ENCODE measurements at regions not wholly inside any gene's neighbourhood (a gene's known extent, or its start where the extent isn't known, plus 50 kb on each side); places are given as distances from the start of the nearest gene placed in this dataset.

DNA sequence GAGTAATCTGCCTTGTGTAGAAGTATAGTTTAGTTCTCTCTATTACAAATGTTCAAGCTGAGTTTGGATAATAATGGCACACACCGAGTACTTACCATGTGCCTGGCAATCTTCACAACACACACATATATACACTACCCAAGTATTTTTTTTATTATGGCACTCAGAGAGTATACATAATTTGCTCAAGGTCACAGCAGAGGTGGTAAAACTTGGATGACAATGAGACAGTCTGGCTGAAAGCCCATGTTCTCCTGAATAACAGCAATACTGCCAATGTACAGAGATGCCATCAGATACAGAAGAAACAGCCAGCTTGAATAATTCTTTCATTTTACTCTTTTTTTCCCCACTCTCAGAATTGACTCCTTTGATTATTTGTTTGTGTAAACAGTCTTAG is 460.0 kb downstream of the CNTN6 start:
- Histone ChIP-seq H3K4me3 (no peak overlapping the region), H3K36me3 (ENCODE audit: low read depth) (no peaks in the 10 kb centered on the region), H3K4me1 (ENCODE audit: low read depth) (no peaks in the 10 kb centered on the region), H3K9me3 (no peaks in the 10 kb centered on the region)
- DNase-seq: peak in 1 of 3 donors; percentile 72
- ATAC-seq: peak; percentile 79
- TF ChIP-seq, protein P1, sequence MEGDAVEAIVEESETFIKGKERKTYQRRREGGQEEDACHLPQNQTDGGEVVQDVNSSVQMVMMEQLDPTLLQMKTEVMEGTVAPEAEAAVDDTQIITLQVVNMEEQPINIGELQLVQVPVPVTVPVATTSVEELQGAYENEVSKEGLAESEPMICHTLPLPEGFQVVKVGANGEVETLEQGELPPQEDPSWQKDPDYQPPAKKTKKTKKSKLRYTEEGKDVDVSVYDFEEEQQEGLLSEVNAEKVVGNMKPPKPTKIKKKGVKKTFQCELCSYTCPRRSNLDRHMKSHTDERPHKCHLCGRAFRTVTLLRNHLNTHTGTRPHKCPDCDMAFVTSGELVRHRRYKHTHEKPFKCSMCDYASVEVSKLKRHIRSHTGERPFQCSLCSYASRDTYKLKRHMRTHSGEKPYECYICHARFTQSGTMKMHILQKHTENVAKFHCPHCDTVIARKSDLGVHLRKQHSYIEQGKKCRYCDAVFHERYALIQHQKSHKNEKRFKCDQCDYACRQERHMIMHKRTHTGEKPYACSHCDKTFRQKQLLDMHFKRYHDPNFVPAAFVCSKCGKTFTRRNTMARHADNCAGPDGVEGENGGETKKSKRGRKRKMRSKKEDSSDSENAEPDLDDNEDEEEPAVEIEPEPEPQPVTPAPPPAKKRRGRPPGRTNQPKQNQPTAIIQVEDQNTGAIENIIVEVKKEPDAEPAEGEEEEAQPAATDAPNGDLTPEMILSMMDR (IDR thresholded peaks at IDR 0.05): no peak
- intact Hi-C loops (cut with DNase I, micrococcal nuclease): no loop called here

DNA sequence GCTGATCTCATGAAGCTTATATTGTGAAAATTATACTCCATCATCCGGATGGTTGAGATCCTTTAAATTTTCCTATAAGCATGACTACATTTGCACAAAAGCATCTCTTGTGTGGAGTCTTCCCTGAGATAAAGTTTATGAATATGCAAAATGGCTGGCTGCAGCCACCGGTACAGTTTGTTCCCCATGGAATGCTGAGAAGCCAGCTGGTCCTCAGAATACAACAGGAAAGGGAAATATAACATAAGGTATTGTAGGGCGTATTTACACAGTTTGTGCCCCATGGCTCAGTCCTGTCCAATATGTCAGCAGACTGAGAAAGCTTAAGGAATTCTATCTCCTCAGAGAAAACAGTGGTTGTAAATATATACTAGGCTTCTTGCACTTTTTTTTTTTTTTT is 468.6 kb downstream of the CNTN6 start:
- intact Hi-C loops (cut with DNase I, micrococcal nuclease): no loop called here
- H3K9me3 ChIP-seq: no peaks in the 10 kb centered on the region

DNA sequence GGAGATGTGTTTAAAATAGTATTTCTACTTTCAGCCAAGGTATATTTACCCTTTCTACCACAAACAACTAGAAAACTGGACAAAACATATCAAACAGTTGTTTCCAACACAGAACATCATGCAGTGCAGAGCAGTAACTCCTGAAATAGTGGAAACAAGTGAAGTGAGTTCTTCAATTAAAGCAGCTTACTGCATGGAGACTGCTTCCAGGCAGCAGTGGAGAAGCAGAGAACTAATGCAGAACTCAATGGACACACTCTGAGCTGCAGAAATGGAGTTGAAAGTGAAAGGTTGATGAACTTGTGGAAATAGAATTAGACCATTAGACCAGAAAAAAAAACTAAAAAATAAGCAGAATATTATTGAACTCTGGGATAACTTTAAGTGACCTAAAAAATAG is 478.9 kb downstream of the CNTN6 start:
- H3K9me3 ChIP-seq: no peaks in the 10 kb centered on the region
- H3K4me1 ChIP-seq (ENCODE audit: low read depth): no peaks in the 10 kb centered on the region
- TF ChIP-seq, protein P1 (IDR thresholded peaks at IDR 0.05): no peak
- H3K4me3 ChIP-seq: no peak overlapping the region
- no peaks in the 10 kb centered on the region for H3K36me3 ChIP-seq (ENCODE audit: low read depth)
- intact Hi-C loops (cut with DNase I, micrococcal nuclease): no loop called here
- no peak for ATAC-seq
- no peak for DNase-seq

More for the DNA sequence above, 468.6 kb downstream of the CNTN6 start:
- Histone ChIP-seq H3K36me3 (ENCODE audit: low read depth) (no peaks in the 10 kb centered on the region), H3K4me1 (ENCODE audit: low read depth) (no peaks in the 10 kb centered on the region), H3K4me3 (no peak overlapping the region)
- TF ChIP-seq, protein P1 (IDR thresholded peaks at IDR 0.05): no peak
- ATAC-seq: no peak
- DNase-seq: no peak

DNA sequence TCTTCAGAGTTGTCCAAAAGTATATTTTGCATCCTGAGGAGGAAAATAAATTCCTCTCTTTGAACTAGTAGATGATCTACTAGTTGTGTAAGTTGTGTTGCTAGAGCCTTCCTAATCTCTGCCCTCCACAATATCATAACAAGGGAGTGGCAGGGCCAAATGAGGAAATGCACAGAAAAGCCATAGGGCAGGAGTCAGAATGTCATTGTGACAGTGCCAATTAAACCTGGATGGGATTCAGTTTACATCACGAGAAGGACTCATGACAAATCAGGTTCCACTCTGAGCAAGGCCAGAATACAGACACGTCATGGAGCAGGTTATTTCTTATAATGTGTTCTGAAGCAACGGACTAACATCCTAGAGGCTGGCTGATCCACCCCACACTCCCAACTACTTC is 483.2 kb downstream of the CNTN6 start:
- TF ChIP-seq, protein P1 (IDR thresholded peaks at IDR 0.05): no peak
- no peaks in the 10 kb centered on the region for H3K4me1 ChIP-seq (ENCODE audit: low read depth)
- H3K9me3 ChIP-seq: no peaks in the 10 kb centered on the region
- DNase-seq (peak in 1 of 3 donors; percentile 66), ATAC-seq (peak; percentile 100)
- no peaks in the 10 kb centered on the region for H3K36me3 ChIP-seq (ENCODE audit: low read depth)
- intact Hi-C loops (cut with DNase I, micrococcal nuclease): no loop called here
- H3K4me3 ChIP-seq: no peak overlapping the region

DNA sequence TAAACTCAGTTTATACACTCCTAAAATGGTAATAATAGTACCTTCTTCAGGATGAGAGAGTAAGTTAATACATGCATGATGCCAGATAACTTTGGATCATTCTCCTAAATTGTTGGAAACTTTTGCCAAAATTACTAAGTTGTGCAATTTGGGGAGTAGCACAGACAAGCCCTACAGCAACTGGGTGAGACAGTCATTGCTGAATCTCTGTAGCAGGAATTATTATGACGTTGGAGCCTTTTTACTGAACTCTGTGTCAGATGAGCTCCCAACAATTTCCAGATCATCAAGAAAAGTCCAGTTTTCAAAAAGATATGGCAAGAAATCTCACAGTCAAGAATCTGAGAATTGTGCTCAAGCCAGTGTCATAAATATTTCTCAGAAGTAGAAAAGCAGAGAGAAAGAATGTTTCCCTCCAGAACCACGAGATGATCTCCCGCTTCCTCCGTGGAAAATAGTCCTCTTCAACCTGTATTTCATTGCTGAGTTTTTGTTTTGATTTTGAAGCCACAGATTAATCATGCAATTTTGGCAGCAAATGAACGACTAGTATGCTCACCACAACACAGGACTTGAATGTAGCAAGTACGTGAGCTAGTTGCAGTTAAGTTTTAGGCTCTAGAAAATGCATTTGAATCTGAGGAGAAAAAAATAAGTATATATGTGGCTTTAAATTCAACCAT is 485.4 kb downstream of the CNTN6 start:
- DNase-seq (no peak), ATAC-seq (no peak)
- intact Hi-C loops (cut with DNase I, micrococcal nuclease): no loop called here
- Histone ChIP-seq H3K36me3 (ENCODE audit: low read depth) (no peaks in the 10 kb centered on the region), H3K4me1 (ENCODE audit: low read depth) (no peaks in the 10 kb centered on the region), H3K9me3 (no peaks in the 10 kb centered on the region), H3K4me3 (no peak overlapping the region)
- TF ChIP-seq, protein P1 (IDR thresholded peaks at IDR 0.05): no peak

DNA sequence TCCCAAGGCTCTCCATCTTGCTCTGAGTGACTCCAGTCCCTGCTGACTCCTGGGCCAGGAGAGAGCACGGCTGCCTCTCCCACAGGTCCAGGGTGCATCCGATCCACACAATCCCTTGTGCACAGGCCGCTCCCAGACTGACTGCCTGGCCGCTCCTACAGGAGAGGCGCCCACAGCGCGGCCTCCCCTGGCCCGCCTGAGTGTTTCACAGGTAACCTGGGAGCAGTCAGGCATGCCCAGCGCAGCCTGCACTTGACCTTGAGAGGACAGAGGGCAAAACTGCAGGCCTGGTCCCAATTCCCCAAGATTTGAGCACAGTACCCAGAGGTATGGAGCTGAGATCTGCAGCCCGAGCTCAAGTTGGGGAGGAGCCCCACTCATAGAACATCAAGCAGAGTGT is 490.2 kb downstream of the CNTN6 start:
- no peak overlapping the region for H3K4me3 ChIP-seq
- peak in 1 of 3 donors; percentile 32 for DNase-seq
- H3K9me3 ChIP-seq: no peaks in the 10 kb centered on the region
- H3K36me3 ChIP-seq (ENCODE audit: low read depth): no peaks in the 10 kb centered on the region
- ATAC-seq: no peak
- intact Hi-C loops (cut with DNase I, micrococcal nuclease): no loop called here
- TF ChIP-seq, protein P1 (IDR thresholded peaks at IDR 0.05): no peak
- H3K4me1 ChIP-seq (ENCODE audit: low read depth): no peaks in the 10 kb centered on the region

All from mucosa of descending colon (tissue), 3 donors.